GM12874 (cell line): ENCODE measurements at regions not wholly inside any gene's neighbourhood (a gene's known extent, or its start where the extent isn't known, plus 50 kb on each side); places are given as distances from the start of the nearest gene placed in this dataset.

Source experiments
- TF ChIP-seq, protein P1 (sequence below): IDR thresholded peaks from 2 replicates; pipeline ENCODE4 v1.5.1; 2011; ENCODE audit warnings: low read depth, mild to moderate bottlenecking, control low read depth, low read length, moderate library complexity; ENCODE audit not compliant: insufficient read depth

GRCh38 chr12:93164103-93164880, 213.4 kb upstream of the NUDT4 start:
- TF ChIP-seq, protein P1, sequence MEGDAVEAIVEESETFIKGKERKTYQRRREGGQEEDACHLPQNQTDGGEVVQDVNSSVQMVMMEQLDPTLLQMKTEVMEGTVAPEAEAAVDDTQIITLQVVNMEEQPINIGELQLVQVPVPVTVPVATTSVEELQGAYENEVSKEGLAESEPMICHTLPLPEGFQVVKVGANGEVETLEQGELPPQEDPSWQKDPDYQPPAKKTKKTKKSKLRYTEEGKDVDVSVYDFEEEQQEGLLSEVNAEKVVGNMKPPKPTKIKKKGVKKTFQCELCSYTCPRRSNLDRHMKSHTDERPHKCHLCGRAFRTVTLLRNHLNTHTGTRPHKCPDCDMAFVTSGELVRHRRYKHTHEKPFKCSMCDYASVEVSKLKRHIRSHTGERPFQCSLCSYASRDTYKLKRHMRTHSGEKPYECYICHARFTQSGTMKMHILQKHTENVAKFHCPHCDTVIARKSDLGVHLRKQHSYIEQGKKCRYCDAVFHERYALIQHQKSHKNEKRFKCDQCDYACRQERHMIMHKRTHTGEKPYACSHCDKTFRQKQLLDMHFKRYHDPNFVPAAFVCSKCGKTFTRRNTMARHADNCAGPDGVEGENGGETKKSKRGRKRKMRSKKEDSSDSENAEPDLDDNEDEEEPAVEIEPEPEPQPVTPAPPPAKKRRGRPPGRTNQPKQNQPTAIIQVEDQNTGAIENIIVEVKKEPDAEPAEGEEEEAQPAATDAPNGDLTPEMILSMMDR: no peak

DNA sequence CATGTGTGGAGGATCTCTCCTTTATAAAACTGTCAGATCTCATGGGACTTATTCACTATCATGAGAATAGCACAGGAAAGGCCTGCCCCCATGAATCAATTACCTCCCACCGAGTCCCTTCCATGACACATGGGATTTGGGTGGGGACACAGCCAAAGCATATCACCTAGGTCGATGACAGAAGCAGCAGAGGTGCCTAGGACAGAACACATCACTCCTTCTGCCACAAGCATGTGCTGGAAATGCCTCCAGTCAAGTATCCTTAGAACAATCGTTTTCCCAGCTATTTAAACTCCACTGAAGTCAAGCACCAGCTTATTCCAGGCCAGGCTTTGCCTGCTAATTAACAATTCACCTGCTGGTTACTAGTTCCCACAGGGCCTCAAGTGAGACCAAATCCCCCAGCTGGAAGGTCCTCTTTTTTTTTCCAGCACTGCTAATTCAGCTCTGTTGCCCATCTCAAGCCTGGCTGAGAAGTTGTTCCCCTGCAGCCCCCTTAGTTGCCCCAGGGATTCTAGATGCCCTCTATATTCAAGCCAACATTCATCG, 212.3 kb upstream of the NUDT4 start:
- TF ChIP-seq, protein P1: no peak

DNA sequence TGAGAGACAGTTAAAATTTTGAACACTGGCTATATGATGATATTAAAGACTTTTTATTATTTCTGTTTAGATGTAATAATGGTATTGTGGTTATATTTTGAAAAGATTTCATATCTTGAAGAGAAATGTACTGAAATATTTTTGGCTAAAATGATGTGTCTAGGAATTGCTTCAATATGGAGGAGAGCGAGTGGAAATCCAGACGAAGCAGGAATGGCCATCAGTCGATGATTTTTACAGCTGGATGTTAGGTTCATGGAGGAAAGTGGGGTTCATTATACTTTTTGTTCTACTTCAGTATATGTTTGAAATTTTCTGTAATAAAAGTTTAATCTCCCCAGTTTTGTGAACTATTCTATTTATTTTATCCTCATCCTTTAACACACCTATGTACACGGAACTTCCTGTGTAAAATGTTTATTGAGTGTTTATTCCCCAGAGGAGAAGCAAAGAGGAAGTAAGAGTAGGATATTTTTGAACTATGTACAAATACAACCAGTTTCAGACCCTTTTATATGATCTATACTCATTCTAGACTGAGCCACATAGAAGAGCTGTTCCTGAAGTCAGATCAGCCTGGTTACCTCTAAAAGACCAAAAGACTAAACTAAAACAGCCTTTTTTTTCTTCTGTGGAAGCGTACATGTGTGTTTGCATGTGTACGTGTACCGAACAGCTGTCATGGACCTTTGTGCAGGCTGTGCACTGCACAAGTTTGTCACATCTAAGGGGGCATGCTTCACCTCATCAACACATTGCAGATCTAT, 211.0 kb upstream of the NUDT4 start:
- TF ChIP-seq, protein P1: no peak

- TF ChIP-seq, protein P1: no peak
Measured at GRCh38 chr12:93167331-93167730, 210.4 kb upstream of the NUDT4 start.

DNA sequence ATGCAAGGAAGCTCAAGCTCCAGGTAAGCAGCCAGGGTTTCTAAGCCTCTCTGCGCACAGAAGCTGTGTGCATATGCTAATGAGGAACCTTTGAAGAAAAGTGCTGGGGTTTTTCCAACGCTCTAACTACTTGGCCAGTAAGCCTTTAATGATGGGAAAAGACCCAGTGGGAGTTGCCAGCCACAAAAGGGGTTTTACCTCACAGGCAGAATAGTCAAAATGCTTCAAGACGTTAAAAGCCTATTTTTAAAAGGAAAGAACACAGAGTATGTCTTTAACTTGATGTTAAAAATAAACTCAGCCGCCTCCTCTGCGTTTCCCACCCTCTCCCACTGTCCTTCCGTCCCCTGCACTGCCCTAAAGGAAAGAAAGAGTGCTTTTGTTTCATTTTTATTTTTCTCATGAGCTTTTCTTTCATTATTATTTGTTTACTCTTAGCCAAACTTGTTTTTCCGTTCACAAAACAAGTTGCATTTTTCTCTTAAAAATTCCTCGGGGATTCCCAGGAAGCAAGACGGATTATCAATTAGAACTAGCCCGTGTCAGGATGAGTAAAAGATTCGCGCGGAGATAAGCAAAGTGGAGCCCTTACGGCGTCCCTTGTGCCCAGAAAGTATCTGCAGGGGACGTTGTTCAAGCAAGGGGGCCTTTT, 209.8 kb upstream of the NUDT4 start:
- TF ChIP-seq, protein P1: no peak

- TF ChIP-seq, protein P1: no peak
Measured at GRCh38 chr12:93168751-93169150, 209.0 kb upstream of the NUDT4 start.

DNA sequence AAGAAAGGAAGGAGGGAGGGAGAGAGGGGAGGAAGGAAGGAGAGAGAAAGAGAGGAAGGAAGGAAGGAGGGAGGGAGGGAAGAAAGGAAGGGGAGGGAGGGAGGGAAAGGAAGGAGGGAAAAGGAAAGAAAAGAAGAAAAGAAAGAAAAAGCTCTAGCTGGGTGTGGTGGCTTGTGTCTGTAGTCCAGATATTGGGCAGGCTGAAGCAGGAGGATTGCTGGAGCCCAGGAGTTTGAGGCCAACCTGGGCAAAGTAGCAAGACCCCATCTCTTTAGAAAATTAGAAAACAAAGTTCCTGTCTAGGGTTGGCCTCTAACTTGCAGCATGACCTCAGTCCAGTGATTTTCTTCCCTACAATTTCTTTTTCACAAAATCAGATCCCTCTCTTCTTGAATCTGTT, 208.2 kb upstream of the NUDT4 start:
- TF ChIP-seq, protein P1: no peak
